ENCODE measurements at regions not wholly inside any gene's neighbourhood (a gene's known extent, or its start where the extent isn't known, plus 50 kb on each side); places are given as distances from the start of the nearest gene placed in this dataset.

- no peak for DNase-seq
These were observed 999.5 kb upstream of the PABPC4L start for GRCh38 chr4:135201081-135201480.

DNA sequence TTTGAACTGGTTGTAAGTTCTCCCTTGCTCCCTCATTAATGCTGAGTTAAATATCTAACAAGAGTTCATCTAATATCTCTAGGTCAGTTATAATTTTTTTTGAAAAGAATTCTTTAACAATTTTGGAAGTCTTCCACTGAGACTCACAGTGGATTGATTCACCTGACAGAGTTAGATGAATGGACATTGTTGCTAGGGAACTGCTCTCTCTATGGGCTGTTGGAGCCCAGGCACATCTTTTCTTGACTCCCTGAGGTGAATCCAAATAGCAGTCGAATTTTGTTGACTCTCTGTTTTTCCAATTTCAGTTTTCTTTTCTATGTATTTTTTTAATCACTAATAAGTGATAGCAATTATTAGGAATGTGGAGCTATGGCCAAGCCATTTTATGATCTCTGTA lies 996.1 kb upstream of the PABPC4L start:
- no peak for DNase-seq

GRCh38 chr4:135194477-135194876 lies 992.9 kb upstream of the PABPC4L start:
- no peak for DNase-seq

- no peak for DNase-seq
These were observed 991.4 kb upstream of the PABPC4L start for GRCh38 chr4:135192751-135193535.

GRCh38 chr4:135191596-135191995 lies 990.0 kb upstream of the PABPC4L start:
- DNase-seq, result no peak

DNA sequence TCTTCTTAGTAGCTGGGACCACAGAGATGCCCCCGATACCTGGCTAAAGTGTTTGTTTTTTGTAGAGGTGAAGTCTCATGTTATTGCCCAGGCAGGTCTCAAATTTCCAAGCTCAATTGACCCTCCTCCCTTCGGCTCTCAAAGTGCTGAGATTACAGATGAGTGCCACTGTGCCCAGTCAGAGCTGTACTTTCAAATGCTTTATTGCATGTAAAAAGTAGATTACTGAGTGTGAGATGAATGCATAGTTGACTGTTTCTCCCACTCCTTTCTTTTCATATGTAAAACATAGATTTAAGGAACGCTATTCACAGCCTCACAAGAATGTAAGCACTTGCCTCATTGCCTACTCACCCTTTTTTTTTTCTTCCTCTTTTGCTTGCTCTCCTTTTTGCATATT lies 984.4 kb upstream of the PABPC4L start:
- DNase-seq, result no peak

- no peak for DNase-seq
These were observed 983.7 kb upstream of the PABPC4L start for GRCh38 chr4:135185256-135185655.

DNA sequence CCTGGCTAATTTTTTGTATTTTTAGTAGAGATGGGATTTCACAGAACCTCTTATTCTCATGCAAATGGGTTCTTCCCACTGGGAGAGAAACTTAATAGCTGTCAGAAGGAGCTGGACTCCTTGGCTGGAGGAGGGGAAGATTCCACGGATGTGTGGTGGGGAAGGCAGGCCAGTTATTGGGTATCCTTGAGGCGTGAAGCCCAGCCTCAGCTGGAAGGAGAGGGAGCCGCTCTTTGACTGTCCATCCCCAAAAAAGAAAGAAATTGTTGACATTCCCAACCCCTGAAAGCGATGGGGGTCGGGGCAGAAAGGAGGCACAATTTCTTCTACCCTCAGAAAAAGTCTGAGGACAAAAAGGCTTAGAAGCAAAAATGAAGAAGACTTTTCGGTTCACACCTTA lies 983.1 kb upstream of the PABPC4L start:
- no peak for DNase-seq

DNA sequence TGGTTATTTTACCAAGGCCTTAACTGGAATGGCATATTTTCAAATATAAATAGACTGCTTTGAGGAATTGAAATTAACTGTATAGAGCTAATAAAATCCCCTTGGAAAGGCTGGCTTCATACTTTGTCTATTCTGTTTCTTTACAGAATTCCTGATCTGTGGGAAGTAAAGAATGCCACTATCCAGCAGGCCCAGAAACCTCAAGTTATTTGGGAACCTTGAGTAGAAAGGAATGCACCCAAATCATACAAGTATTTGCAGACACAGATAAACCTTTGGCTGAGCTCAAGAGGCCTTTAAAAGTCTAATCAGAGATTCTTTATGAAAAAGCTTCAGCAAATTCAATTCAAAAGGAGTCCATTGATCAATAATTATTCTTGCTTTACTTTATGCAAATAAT lies 975.7 kb upstream of the PABPC4L start:
- no peak for DNase-seq

DNA sequence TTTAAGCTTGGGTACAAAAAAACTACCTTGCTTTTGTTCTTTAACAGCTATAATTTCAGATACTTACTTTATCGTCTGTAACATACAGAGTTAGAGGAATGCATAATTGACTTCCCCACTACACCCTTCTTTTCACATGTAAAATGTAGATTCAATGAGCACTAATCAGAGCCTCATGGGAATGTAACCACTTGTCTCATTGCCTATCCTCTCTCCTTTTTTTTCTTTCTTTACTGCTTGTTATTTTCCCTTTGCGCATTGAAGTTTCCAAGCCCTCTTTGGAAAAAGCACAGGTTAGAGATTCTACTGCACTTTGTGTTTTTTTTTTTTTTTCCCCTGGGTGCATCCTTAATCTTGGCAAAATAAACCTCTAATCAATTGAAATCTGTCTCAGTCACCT lies 965.1 kb upstream of the PABPC4L start:
- DNase-seq, result no peak

DNA sequence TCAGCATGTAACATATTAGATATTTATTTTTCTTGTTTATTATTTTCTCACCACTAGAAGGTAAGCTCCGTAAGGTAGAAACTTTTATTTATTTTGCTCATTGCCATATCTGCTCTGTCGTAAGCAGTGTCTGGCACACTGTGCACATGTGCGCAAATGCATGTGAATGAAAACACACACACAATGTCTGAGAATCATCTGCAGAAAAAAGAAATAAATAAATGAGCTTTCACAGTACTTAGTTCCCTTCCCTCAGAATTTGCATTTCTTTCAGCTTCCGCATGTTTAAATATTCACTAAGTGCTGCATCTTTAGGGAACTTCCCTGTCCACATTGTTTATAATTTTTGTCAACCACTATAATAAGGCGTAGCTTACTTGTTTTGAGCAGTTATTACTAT lies 963.0 kb upstream of the PABPC4L start:
- no peak for DNase-seq

DNA sequence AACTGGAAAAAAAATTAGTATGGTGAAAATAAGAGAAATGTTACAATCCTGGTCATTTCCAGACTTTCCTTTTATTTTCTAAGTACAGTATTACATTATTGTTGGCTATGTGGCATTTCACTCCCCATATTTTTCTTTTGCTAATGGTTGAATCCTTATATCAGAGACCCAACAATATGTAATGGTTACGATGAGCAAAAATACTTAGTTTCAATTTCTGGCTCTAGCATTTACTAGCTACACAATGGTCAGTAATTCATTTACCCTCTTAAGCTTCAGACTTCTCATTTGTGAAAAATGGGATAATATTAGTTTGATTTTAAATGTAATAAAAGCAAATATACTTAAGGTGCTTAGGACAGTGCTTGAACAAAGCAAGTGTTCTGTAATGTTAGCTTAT lies 942.9 kb upstream of the PABPC4L start:
- no peak for DNase-seq

- DNase-seq, result no peak
These were observed 922.6 kb upstream of the PABPC4L start for GRCh38 chr4:135124196-135124595.

- DNase-seq, result no peak
These were observed 922.0 kb upstream of the PABPC4L start for GRCh38 chr4:135123632-135124031.

DNA sequence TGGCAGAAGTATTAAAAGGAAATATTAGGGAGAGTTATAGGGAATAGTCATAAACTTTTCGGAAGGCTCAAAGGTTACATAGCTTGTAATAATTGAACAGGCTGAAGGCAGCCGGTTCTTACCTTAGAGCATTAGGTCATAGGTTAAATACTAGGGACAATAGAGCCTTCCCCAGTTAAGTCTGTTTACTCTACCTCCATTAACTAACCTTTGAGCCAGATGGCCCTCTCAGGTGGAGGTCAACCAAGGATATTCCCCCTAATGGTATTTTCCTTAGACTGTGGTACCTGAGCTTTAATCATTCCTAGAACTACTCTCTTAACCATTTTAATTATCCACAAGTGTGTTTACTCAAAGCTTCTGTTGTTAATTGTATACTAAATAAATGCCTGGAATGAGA lies 920.9 kb upstream of the PABPC4L start:
- no peak for DNase-seq

GRCh38 chr4:135120195-135120594 lies 918.6 kb upstream of the PABPC4L start:
- no peak for DNase-seq

- no peak for DNase-seq
These were observed 912.5 kb upstream of the PABPC4L start for GRCh38 chr4:135114079-135114478.

GRCh38 chr4:135098061-135098460 lies 896.5 kb upstream of the PABPC4L start:
- DNase-seq, result no peak

DNA sequence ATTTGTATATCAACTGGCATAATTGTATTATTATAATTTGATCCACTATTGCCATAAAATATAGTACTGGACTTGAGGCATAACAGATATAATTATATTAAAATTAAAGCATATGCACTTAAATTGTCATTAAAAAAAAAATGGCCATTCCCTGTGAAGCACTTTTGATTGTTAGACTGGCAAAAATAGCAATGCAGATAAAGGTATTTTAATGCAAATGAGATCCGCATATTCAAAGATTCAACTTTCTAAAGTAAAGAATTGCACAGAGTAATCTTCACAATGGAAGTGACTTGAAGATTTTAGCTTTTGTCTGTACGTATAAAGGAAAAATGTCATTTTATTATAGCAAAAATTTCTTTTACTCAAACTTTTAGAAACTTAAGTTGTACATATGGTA lies 871.8 kb upstream of the PABPC4L start:
- no peak for DNase-seq

DNA sequence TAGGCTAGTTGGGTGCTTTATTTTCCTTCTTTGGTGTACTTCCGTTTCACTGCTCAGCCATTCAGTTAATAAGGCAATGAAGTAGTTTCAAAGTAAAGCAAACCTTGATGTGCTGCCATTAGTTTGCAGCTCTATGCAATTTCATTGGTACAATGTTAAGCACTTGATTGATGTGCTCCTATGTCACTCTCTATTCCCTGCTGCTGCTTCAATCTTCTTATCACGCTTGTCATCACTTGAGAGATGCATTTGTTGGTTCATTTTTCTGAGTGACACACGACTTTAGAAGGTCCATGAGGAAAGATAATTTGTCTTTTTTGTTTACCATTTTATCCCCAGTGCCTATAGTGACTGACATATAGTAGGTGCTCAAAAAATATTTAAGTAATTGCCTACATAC lies 871.0 kb upstream of the PABPC4L start:
- DNase-seq, result no peak

- DNase-seq, result no peak
These were observed 863.8 kb upstream of the PABPC4L start for GRCh38 chr4:135065366-135065765.

DNA sequence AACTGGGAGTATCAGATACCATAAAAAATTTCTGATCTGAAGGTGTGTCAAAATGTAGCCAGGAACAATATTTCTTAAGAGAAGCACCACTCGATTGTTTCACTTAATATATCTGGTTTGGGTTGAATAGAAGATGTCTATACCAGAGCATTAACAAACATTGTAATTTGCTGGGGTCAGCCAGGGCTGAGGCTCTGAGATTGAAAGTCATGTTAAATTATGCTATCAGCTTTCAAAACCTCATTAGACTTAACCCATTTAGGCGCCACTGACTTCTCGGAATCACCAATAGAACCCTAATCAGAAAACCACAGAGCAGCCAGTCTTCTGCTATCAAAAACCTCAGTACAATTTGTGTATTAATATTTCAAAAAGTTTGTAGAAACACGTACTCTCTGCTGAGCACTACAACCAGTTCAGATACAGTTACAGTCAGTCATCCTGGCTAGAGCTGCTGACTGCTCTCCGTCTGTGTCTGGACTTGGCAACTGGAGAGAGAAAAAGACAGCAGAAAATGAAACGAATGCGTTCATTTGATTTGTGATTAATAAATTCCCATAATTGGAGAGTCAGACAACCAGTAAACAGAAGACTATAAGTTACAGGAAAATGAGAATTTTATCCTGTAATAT lies 848.6 kb upstream of the PABPC4L start:
- no peak for DNase-seq

DNA sequence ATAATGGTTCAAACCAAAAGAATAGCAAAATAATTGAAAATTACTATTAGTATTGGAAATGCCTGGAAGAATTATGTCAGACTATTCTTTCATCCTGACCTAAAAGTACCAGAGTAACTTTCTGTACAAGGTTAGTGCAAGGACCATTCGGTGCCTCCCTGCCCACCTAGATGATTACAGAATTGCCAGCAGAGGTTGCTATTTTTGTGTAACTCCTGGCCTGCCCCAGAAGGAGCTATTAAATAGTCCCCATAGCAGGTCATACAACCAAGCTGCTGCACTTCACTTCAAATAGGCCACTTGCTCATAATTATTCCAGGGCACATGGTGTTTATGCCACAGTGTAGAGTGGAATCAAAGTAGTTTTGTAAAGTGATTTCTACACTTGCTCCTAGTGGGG lies 831.1 kb upstream of the PABPC4L start:
- no peak for DNase-seq

GRCh38 chr4:135015771-135016170 lies 814.2 kb upstream of the PABPC4L start:
- DNase-seq, result no peak

GRCh38 chr4:135007400-135007799 lies 805.8 kb upstream of the PABPC4L start:
- no peak for DNase-seq
